K562 (cell line): ENCODE measurements at regions not wholly inside any gene's neighbourhood (a gene's known extent, or its start where the extent isn't known, plus 50 kb on each side); places are given as distances from the start of the nearest gene placed in this dataset.
A peak's percentile ranks its signal among the peaks of the same experiment; 100 is the strongest.

ENCODE experiments used
- ZKSCAN8 ChIP-seq: fragments of 200-800 bp; sonication (Bioruptor generic); IDR thresholded peaks from 2 replicates; pipeline ENCODE4 v1.6.1; 2016; ENCODE audit warnings: missing genetic modification characterization, missing compliant biosample characterization
- ZNF143 ChIP-seq: sonication (generic); formaldehyde crosslinking; IDR thresholded peaks from 2 replicates; pipeline ENCODE4 v1.9.0; 2022; ENCODE audit warnings: mild to moderate bottlenecking, missing genetic modification reagents
- TF ChIP-seq, protein P1 (sequence below): fragments of 450-650 bp; IDR thresholded peaks from 2 replicates; pipeline ENCODE4 v1.6.1; 2017; ENCODE audit warnings: antibody characterized with exemption, mild to moderate bottlenecking
- TF ChIP-seq, protein P2 (sequence below): fragments of 450-650 bp; formaldehyde crosslinking; IDR thresholded peaks from 2 replicates; pipeline ENCODE4 v1.4.0; 2020; ENCODE audit warnings: mild to moderate bottlenecking
- TF ChIP-seq, protein P3 (sequence below): sonication (generic); formaldehyde crosslinking; IDR thresholded peaks from 2 replicates; pipeline ENCODE4 v1.9.0; 2022; ENCODE audit warnings: mild to moderate bottlenecking, missing genetic modification reagents
- TF ChIP-seq, protein P4 (sequence below): fragments of 250-450 bp; sonication (Bioruptor Pico); IDR thresholded peaks from 2 replicates; pipeline ENCODE4 v1.5.0; 2020; ENCODE audit warnings: mild to moderate bottlenecking

DNA sequence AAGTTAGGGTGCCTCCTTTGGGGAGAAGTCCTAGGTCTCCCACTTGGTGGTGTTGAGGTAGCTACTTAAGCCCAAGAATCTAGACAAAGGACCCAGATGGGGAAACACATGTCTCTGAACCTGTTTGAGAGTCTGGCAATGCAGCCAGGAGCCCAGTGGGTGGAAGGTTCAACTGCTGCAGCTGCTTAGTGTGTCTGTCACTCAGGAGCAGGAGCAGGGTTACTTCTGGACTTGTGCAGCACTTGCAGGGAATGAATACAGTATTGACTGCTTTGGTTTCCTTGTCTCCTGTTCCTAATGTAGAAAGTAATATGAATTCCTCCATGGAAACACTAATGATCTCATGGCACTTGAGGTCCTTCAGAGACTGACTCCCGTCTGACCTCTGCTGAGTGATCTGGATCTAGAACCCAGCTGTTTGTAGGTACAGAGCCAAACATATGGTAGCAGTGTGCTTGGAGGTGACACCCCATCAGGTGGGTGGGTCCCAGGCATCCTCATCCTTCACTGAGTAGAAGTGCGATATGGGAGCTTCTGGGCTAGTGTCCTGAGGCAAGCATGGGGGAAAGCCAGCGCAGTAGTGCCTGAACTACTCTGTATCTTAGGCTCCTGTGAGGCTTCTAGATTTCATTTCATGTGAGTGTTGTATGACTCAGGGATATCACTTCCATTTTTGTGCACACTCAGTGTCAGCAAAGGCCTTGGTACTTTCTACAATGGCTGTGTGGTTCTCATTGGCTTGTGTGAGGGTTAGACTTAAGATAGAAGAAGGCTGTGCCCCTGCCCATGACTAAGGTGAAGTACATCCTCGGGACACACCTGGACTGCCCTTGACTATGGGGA, 85.0 kb upstream of the WDR1 start (continued):
- TF ChIP-seq, protein P1, sequence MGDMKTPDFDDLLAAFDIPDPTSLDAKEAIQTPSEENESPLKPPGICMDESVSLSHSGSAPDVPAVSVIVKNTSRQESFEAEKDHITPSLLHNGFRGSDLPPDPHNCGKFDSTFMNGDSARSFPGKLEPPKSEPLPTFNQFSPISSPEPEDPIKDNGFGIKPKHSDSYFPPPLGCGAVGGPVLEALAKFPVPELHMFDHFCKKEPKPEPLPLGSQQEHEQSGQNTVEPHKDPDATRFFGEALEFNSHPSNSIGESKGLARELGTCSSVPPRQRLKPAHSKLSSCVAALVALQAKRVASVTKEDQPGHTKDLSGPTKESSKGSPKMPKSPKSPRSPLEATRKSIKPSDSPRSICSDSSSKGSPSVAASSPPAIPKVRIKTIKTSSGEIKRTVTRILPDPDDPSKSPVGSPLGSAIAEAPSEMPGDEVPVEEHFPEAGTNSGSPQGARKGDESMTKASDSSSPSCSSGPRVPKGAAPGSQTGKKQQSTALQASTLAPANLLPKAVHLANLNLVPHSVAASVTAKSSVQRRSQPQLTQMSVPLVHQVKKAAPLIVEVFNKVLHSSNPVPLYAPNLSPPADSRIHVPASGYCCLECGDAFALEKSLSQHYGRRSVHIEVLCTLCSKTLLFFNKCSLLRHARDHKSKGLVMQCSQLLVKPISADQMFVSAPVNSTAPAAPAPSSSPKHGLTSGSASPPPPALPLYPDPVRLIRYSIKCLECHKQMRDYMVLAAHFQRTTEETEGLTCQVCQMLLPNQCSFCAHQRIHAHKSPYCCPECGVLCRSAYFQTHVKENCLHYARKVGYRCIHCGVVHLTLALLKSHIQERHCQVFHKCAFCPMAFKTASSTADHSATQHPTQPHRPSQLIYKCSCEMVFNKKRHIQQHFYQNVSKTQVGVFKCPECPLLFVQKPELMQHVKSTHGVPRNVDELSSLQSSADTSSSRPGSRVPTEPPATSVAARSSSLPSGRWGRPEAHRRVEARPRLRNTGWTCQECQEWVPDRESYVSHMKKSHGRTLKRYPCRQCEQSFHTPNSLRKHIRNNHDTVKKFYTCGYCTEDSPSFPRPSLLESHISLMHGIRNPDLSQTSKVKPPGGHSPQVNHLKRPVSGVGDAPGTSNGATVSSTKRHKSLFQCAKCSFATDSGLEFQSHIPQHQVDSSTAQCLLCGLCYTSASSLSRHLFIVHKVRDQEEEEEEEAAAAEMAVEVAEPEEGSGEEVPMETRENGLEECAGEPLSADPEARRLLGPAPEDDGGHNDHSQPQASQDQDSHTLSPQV: peak; percentile 57
- TF ChIP-seq ZNF143 (CRISPR knock-in tag): no peak
- TF ChIP-seq, protein P2, sequence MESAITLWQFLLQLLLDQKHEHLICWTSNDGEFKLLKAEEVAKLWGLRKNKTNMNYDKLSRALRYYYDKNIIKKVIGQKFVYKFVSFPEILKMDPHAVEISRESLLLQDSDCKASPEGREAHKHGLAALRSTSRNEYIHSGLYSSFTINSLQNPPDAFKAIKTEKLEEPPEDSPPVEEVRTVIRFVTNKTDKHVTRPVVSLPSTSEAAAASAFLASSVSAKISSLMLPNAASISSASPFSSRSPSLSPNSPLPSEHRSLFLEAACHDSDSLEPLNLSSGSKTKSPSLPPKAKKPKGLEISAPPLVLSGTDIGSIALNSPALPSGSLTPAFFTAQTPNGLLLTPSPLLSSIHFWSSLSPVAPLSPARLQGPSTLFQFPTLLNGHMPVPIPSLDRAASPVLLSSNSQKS (CRISPR knock-in tag): no peak
- TF ChIP-seq ZKSCAN8 (CRISPR knock-in tag): peak; percentile 65; the same call in 1 of the 2 replicates
- TF ChIP-seq, protein P3, sequence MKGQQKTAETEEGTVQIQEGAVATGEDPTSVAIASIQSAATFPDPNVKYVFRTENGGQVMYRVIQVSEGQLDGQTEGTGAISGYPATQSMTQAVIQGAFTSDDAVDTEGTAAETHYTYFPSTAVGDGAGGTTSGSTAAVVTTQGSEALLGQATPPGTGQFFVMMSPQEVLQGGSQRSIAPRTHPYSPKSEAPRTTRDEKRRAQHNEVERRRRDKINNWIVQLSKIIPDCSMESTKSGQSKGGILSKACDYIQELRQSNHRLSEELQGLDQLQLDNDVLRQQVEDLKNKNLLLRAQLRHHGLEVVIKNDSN: no peak
- TF ChIP-seq, protein P4, sequence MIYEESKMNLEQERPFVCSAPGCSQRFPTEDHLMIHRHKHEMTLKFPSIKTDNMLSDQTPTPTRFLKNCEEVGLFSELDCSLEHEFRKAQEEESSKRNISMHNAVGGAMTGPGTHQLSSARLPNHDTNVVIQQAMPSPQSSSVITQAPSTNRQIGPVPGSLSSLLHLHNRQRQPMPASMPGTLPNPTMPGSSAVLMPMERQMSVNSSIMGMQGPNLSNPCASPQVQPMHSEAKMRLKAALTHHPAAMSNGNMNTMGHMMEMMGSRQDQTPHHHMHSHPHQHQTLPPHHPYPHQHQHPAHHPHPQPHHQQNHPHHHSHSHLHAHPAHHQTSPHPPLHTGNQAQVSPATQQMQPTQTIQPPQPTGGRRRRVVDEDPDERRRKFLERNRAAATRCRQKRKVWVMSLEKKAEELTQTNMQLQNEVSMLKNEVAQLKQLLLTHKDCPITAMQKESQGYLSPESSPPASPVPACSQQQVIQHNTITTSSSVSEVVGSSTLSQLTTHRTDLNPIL (CRISPR knock-in tag): no peak
- TF ChIP-seq, all 486 proteins: peak for 15
